ENCODE measurements at regions not wholly inside any gene's neighbourhood (a gene's known extent, or its start where the extent isn't known, plus 50 kb on each side); places are given as distances from the start of the nearest gene placed in this dataset.

DNA sequence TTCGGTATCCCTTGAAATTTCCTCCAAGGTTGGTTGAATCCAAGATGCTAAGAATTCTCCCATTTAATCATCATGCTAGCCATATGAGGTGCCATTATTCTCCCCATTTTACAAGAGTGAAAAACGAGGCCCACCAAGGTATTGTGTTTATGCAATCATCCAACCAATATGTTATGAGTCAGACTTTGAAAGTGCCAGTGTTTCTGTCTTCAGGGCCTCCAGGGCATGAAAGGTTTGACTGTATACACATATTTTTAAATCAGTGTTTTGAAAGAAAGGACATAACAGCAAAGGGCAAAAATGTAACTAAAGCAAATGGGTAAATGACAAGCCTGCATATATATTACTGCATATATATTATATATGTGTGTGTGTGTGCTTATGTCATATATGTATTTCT is 541.2 kb upstream of the SMIM31 start:
- no peaks in the 10 kb centered on the region for H3K9me3 Mint-ChIP-seq (ENCODE audit: low read depth)
- H3K4me3 Mint-ChIP-seq (ENCODE audit: low read depth), result no peak overlapping the region
- H3K27ac Mint-ChIP-seq, result no peak overlapping the region
- H3K27me3 Mint-ChIP-seq, result no peaks in the 10 kb centered on the region
- H3K4me1 Mint-ChIP-seq (ENCODE audit: low read depth), result no peaks in the 10 kb centered on the region
- DNase-seq (ENCODE audit: low spot score, unreplicated experiment), result no peak
- TF ChIP-seq, protein P1, sequence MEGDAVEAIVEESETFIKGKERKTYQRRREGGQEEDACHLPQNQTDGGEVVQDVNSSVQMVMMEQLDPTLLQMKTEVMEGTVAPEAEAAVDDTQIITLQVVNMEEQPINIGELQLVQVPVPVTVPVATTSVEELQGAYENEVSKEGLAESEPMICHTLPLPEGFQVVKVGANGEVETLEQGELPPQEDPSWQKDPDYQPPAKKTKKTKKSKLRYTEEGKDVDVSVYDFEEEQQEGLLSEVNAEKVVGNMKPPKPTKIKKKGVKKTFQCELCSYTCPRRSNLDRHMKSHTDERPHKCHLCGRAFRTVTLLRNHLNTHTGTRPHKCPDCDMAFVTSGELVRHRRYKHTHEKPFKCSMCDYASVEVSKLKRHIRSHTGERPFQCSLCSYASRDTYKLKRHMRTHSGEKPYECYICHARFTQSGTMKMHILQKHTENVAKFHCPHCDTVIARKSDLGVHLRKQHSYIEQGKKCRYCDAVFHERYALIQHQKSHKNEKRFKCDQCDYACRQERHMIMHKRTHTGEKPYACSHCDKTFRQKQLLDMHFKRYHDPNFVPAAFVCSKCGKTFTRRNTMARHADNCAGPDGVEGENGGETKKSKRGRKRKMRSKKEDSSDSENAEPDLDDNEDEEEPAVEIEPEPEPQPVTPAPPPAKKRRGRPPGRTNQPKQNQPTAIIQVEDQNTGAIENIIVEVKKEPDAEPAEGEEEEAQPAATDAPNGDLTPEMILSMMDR (IDR thresholded peaks at IDR 0.05; ENCODE audit: unreplicated experiment), result no peak
- H3K36me3 Mint-ChIP-seq (ENCODE audit: insufficient read depth), result no peaks in the 10 kb centered on the region

GRCh38 chr4:164215113-164215741 is 538.7 kb upstream of the SMIM31 start:
- H3K4me3 Mint-ChIP-seq (ENCODE audit: low read depth), result no peak overlapping the region
- H3K9me3 Mint-ChIP-seq (ENCODE audit: low read depth), result no peaks in the 10 kb centered on the region
- no peaks in the 10 kb centered on the region for H3K4me1 Mint-ChIP-seq (ENCODE audit: low read depth)
- TF ChIP-seq, protein P1 (IDR thresholded peaks at IDR 0.05; ENCODE audit: unreplicated experiment), result no peak
- H3K27ac Mint-ChIP-seq, result no peak overlapping the region
- no peaks in the 10 kb centered on the region for H3K27me3 Mint-ChIP-seq
- H3K36me3 Mint-ChIP-seq (ENCODE audit: insufficient read depth), result no peaks in the 10 kb centered on the region
- DNase-seq (ENCODE audit: low spot score, unreplicated experiment), result no peak

DNA sequence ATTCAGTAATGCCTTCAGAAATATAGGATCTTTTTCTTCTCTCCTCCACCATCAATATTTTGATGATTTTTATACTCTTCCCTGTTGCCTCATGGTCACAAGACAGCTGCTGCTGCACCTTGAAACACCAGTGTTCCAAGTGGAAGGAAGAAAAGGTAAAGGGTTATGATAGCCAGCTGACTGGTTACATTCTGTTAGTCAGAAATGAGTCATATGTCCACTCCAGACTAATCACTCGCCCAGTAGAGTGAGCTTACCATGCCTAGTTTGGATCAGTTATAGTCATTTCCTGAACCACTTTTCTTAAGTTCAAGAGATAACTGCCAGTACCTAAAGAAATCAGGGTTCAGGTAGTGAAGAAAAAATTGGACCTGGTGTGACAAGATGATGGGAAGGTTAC is 532.3 kb upstream of the SMIM31 start:
- no peak overlapping the region for H3K27ac Mint-ChIP-seq
- H3K9me3 Mint-ChIP-seq (ENCODE audit: low read depth), result no peaks in the 10 kb centered on the region
- H3K4me1 Mint-ChIP-seq (ENCODE audit: low read depth), result no peaks in the 10 kb centered on the region
- no peak overlapping the region for H3K4me3 Mint-ChIP-seq (ENCODE audit: low read depth)
- no peaks in the 10 kb centered on the region for H3K27me3 Mint-ChIP-seq
- H3K36me3 Mint-ChIP-seq (ENCODE audit: insufficient read depth), result no peaks in the 10 kb centered on the region
- DNase-seq (ENCODE audit: low spot score, unreplicated experiment), result no peak
- TF ChIP-seq, protein P1 (IDR thresholded peaks at IDR 0.05; ENCODE audit: unreplicated experiment), result no peak

DNA sequence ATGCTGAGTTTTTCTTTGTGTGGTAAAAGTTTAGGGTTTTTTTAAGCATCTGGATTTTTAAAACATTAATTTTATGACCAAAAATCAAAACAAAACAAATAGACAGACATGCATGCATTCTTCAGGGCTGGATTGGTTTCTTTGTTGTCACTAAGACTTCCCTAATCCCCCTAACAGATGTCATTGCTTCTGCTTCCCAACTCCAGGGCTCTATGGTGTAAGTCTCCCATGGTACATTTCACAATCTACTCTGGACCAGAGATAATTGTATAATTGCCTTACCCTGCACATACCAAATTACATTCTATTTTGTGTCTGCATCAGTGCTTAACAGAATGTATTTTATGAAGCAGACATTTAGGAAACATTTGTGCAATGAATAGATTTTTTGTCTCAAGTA is 529.1 kb upstream of the SMIM31 start:
- no peak overlapping the region for H3K4me3 Mint-ChIP-seq (ENCODE audit: low read depth)
- no peaks in the 10 kb centered on the region for H3K27me3 Mint-ChIP-seq
- TF ChIP-seq, protein P1 (IDR thresholded peaks at IDR 0.05; ENCODE audit: unreplicated experiment), result no peak
- no peak for DNase-seq (ENCODE audit: low spot score, unreplicated experiment)
- H3K36me3 Mint-ChIP-seq (ENCODE audit: insufficient read depth), result no peaks in the 10 kb centered on the region
- no peaks in the 10 kb centered on the region for H3K9me3 Mint-ChIP-seq (ENCODE audit: low read depth)
- H3K4me1 Mint-ChIP-seq (ENCODE audit: low read depth), result no peaks in the 10 kb centered on the region
- H3K27ac Mint-ChIP-seq, result no peak overlapping the region

GRCh38 chr4:164229255-164229654 is 524.7 kb upstream of the SMIM31 start:
- H3K4me3 Mint-ChIP-seq (ENCODE audit: low read depth), result no peak overlapping the region
- no peak overlapping the region for H3K27ac Mint-ChIP-seq
- no peaks in the 10 kb centered on the region for H3K36me3 Mint-ChIP-seq (ENCODE audit: insufficient read depth)
- H3K4me1 Mint-ChIP-seq (ENCODE audit: low read depth), result no peaks in the 10 kb centered on the region
- TF ChIP-seq, protein P1 (IDR thresholded peaks at IDR 0.05; ENCODE audit: unreplicated experiment), result no peak
- H3K27me3 Mint-ChIP-seq, result no peaks in the 10 kb centered on the region
- no peak for DNase-seq (ENCODE audit: low spot score, unreplicated experiment)
- no peaks in the 10 kb centered on the region for H3K9me3 Mint-ChIP-seq (ENCODE audit: low read depth)
